Stomach smooth muscle (tissue), 2 donors: ENCODE measurements at regions not wholly inside any gene's neighbourhood (a gene's known extent, or its start where the extent isn't known, plus 50 kb on each side); places are given as distances from the start of the nearest gene placed in this dataset.

Experiments
- H3K27ac ChIP-seq: one replicate; pipeline ENCODE4 v1.7.0; 2013; ENCODE audit warnings: mild to moderate bottlenecking, low read length, inconsistent platforms
- H3K27me3 ChIP-seq, 2 donors: one replicate each; pipeline ENCODE4 v1.7.0; 2013; ENCODE audit warnings: low read length in 2 of 2; ENCODE audit not compliant: insufficient read depth in 2 of 2, control insufficient read depth in 1 of 2
- H3K36me3 ChIP-seq, 2 donors: one replicate each; pipeline ENCODE4 v1.7.0; 2013; ENCODE audit warnings: low read length in 2 of 2; ENCODE audit not compliant: control insufficient read depth in 2 of 2, insufficient read depth in 2 of 2
- H3K4me1 ChIP-seq: one replicate; pipeline ENCODE4 v1.7.0; 2013; ENCODE audit warnings: low read length; ENCODE audit not compliant: control insufficient read depth, insufficient read depth
- H3K4me3 ChIP-seq, 2 donors: one replicate each; pipeline ENCODE4 v1.7.0; 2013; ENCODE audit warnings: low read length in 2 of 2
- H3K9ac ChIP-seq, 2 donors: one replicate each; pipeline ENCODE4 v1.7.0; 2013; ENCODE audit warnings: low read length in 2 of 2, mild to moderate bottlenecking in 1 of 2
- H3K9me3 ChIP-seq, 2 donors: one replicate each; pipeline ENCODE4 v1.7.0; 2013; ENCODE audit warnings: low read length in 2 of 2; ENCODE audit not compliant: control insufficient read depth in 2 of 2
- donor health status: healthy.
- donor health status: Pancreatic carcinoma.

- no peak overlapping the region for H3K27ac ChIP-seq
- H3K36me3 ChIP-seq, result no peaks in the 10 kb centered on the region
- H3K4me1 ChIP-seq, result no peaks in the 10 kb centered on the region
- H3K27me3 ChIP-seq, result peaks cover 7% of the 10 kb centered on the region in 2 donors
- no peak overlapping the region for H3K9ac ChIP-seq
- no peak overlapping the region for H3K4me3 ChIP-seq
- H3K9me3 ChIP-seq, result no peaks in the 10 kb centered on the region
Observed at GRCh38 chr10:123424537-123424936, 241.6 kb upstream of the GPR26 start.

- Histone ChIP-seq H3K36me3 (no peaks in the 10 kb centered on the region), H3K9me3 (no peaks in the 10 kb centered on the region), H3K27me3 (peaks cover 7% of the 10 kb centered on the region in 2 donors), H3K27ac (no peak overlapping the region), H3K4me1 (no peaks in the 10 kb centered on the region), H3K9ac (no peak overlapping the region), H3K4me3 (no peak overlapping the region)
Observed at GRCh38 chr10:123425680-123426079, 240.5 kb upstream of the GPR26 start.

- H3K36me3 ChIP-seq, result no peaks in the 10 kb centered on the region
- H3K4me3 ChIP-seq, result no peak overlapping the region
- no peaks in the 10 kb centered on the region for H3K9me3 ChIP-seq
- no peak overlapping the region for H3K27ac ChIP-seq
- H3K9ac ChIP-seq, result no peak overlapping the region
- no peaks in the 10 kb centered on the region for H3K4me1 ChIP-seq
- H3K27me3 ChIP-seq, result peaks cover 5 to 7% of the 10 kb centered on the region in 2 donors
Observed at GRCh38 chr10:123427165-123427786, 238.9 kb upstream of the GPR26 start.

GRCh38 chr10:123428391-123428790 lies 237.8 kb upstream of the GPR26 start:
- Histone ChIP-seq H3K27ac (no peak overlapping the region), H3K4me1 (no peaks in the 10 kb centered on the region), H3K27me3 (peaks cover 5 to 7% of the 10 kb centered on the region in 2 donors), H3K4me3 (no peak overlapping the region), H3K36me3 (no peaks in the 10 kb centered on the region), H3K9ac (no peak overlapping the region), H3K9me3 (no peaks in the 10 kb centered on the region)

- H3K27me3 ChIP-seq, result peaks cover 5 to 7% of the 10 kb centered on the region in 2 donors
- H3K4me1 ChIP-seq, result no peaks in the 10 kb centered on the region
- no peaks in the 10 kb centered on the region for H3K9me3 ChIP-seq
- no peak overlapping the region for H3K27ac ChIP-seq
- H3K9ac ChIP-seq, result no peak overlapping the region
- no peak overlapping the region for H3K4me3 ChIP-seq
- H3K36me3 ChIP-seq, result no peaks in the 10 kb centered on the region
Observed at GRCh38 chr10:123429706-123430221, 236.4 kb upstream of the GPR26 start.

- peaks cover 0 to 2% of the 10 kb centered on the region in 2 donors for H3K9me3 ChIP-seq
- H3K36me3 ChIP-seq, result no peaks in the 10 kb centered on the region
- H3K4me3 ChIP-seq, result no peak overlapping the region
- peaks cover 0 to 2% of the 10 kb centered on the region in 2 donors for H3K27me3 ChIP-seq
- H3K9ac ChIP-seq, result no peak overlapping the region
- H3K4me1 ChIP-seq, result no peaks in the 10 kb centered on the region
- H3K27ac ChIP-seq, result no peak overlapping the region
Observed at GRCh38 chr10:123433539-123433938, 232.6 kb upstream of the GPR26 start.

- no peaks in the 10 kb centered on the region for H3K27me3 ChIP-seq
- no peaks in the 10 kb centered on the region for H3K36me3 ChIP-seq
- no peaks in the 10 kb centered on the region for H3K4me1 ChIP-seq
- H3K9ac ChIP-seq, result no peak overlapping the region
- no peak overlapping the region for H3K27ac ChIP-seq
- peaks cover 0 to 2% of the 10 kb centered on the region in 2 donors for H3K9me3 ChIP-seq
- H3K4me3 ChIP-seq, result no peak overlapping the region
Observed at GRCh38 chr10:123434435-123435039, 231.6 kb upstream of the GPR26 start.

GRCh38 chr10:123442901-123443300 lies 223.3 kb upstream of the GPR26 start:
- H3K27me3 ChIP-seq, result peaks cover 0 to 4% of the 10 kb centered on the region in 2 donors
- H3K9me3 ChIP-seq, result no peaks in the 10 kb centered on the region
- H3K4me3 ChIP-seq, result no peak overlapping the region
- no peak overlapping the region for H3K9ac ChIP-seq
- H3K36me3 ChIP-seq, result no peaks in the 10 kb centered on the region
- H3K4me1 ChIP-seq, result no peaks in the 10 kb centered on the region
- no peak overlapping the region for H3K27ac ChIP-seq

GRCh38 chr10:123443924-123444323 lies 222.2 kb upstream of the GPR26 start:
- peaks cover 0 to 4% of the 10 kb centered on the region in 2 donors for H3K27me3 ChIP-seq
- no peaks in the 10 kb centered on the region for H3K9me3 ChIP-seq
- no peaks in the 10 kb centered on the region for H3K36me3 ChIP-seq
- H3K4me1 ChIP-seq, result no peaks in the 10 kb centered on the region
- no peak overlapping the region for H3K9ac ChIP-seq
- no peak overlapping the region for H3K27ac ChIP-seq
- H3K4me3 ChIP-seq, result no peak overlapping the region

GRCh38 chr10:123445261-123445775 lies 220.8 kb upstream of the GPR26 start:
- H3K4me3 ChIP-seq, result no peak overlapping the region
- no peaks in the 10 kb centered on the region for H3K4me1 ChIP-seq
- no peak overlapping the region for H3K27ac ChIP-seq
- no peaks in the 10 kb centered on the region for H3K36me3 ChIP-seq
- H3K9me3 ChIP-seq, result no peaks in the 10 kb centered on the region
- H3K9ac ChIP-seq, result no peak overlapping the region
- H3K27me3 ChIP-seq, result peaks cover 0 to 4% of the 10 kb centered on the region in 2 donors
